Endothelial cell of umbilical vein (primary cell): ENCODE measurements at regions not wholly inside any gene's neighbourhood (a gene's known extent, or its start where the extent isn't known, plus 50 kb on each side); places are given as distances from the start of the nearest gene placed in this dataset.

ENCODE experiments used
- BruUV-seq: library from RNA; stranded (reverse); fragments of 400-500 nt; replicated peaks from 2 replicates; lab custom pipeline; 2021; lab: Mats Ljungman, UMichigan
- CTCF ChIA-PET: fragments of 300-600, 350-600 bp; sonication (Branson Sonifier 250); formaldehyde crosslinking; loops from one replicate; lab custom pipeline; 2021; ENCODE audit warnings: antibody characterized with exemption, inconsistent platforms; lab: Charles Lee
- POLR2A ChIA-PET: fragments of 300-600, 350-600 bp; sonication (Branson Sonifier 250); formaldehyde crosslinking; loops from one replicate; lab custom pipeline; 2021; ENCODE audit warnings: antibody characterized with exemption, inconsistent platforms; lab: Charles Lee
- DNase-seq: peaks from one replicate; pipeline ENCODE4 v3.0.0-alpha.2; 2011; ENCODE audit warnings: low read depth, low spot score
- FAIRE-seq: peaks from 2 replicates; lab custom pipeline; 2011; peaks lifted over from hg19 to GRCh38; lab: Jason Lieb, UNC
- H2AFZ ChIP-seq: 2 replicates; pipeline ENCODE4 v1.6.0; 2012; ENCODE audit warnings: low read depth, low read length, control low read depth, inconsistent platforms
- H3K27ac ChIP-seq: 2 replicates; pipeline ENCODE4 v1.5.1; 2011; ENCODE audit warnings: low read depth, mild to moderate bottlenecking, control low read depth, low read length, moderate library complexity; ENCODE audit not compliant: insufficient read depth
- H3K27me3 ChIP-seq, 2 experiments: 2 replicates each; pipeline versions ENCODE4 v1.6.0 to v1.6.1; 2011; ENCODE audit warnings: low read length in 2 of 2, mixed read lengths in 1 of 2; ENCODE audit not compliant: control insufficient read depth in 2 of 2, insufficient read depth in 2 of 2
- H3K36me3 ChIP-seq, 2 experiments: 2 replicates in 1 of 2; 3 replicates in 1 of 2; pipeline ENCODE4 v1.5.1; 2011; ENCODE audit warnings: low read length in 2 of 2, mild to moderate bottlenecking in 1 of 2, moderate library complexity in 1 of 2; ENCODE audit not compliant: control insufficient read depth in 2 of 2, insufficient read depth in 2 of 2; ENCODE audit errors: extremely low read depth in 1 of 2
- H3K4me1 ChIP-seq: 3 replicates; pipeline ENCODE4 v1.5.1; 2011; ENCODE audit warnings: mild to moderate bottlenecking, low read length; ENCODE audit not compliant: control insufficient read depth, insufficient read depth; ENCODE audit errors: extremely low read depth
- H3K4me2 ChIP-seq: 2 replicates; pipeline ENCODE4 v1.6.1; 2011; ENCODE audit warnings: low read length, control low read depth, mixed read lengths; ENCODE audit not compliant: insufficient read depth
- H3K4me3 ChIP-seq, 3 experiments: fragments of 200-600 bp in 1 of 3; sonication (generic), shearing (Covaris generic) in 1 of 3; replicated peaks in 1 of 3; 2 replicates each; pipeline ENCODE4 v1.5.1; 2011 to 2016; ENCODE audit warnings: control low read depth in 3 of 3, low read length in 3 of 3, mild to moderate bottlenecking in 2 of 3, inconsistent platforms in 1 of 3, low read depth in 1 of 3, moderate library complexity in 1 of 3; ENCODE audit not compliant: insufficient read depth in 1 of 3
- H3K79me2 ChIP-seq: 2 replicates; pipeline ENCODE4 v1.6.0; 2012; ENCODE audit warnings: low read length, inconsistent platforms; ENCODE audit not compliant: control insufficient read depth, insufficient read depth
- H3K9ac ChIP-seq: replicated peaks from 2 replicates; pipeline ENCODE3; 2011; ENCODE audit warnings: low read length, control low read depth; ENCODE audit not compliant: insufficient read depth; ENCODE audit errors: extremely low read depth
- H3K9me1 ChIP-seq: replicated peaks from 3 replicates; pipeline ENCODE4 v1.6.0; 2011; ENCODE audit warnings: mild to moderate bottlenecking, low read length; ENCODE audit not compliant: control insufficient read depth, insufficient read depth; ENCODE audit errors: extremely low read depth
- H3K9me3 ChIP-seq: replicated peaks from 2 replicates; pipeline ENCODE4 v1.5.1; 2012; ENCODE audit warnings: low read length, inconsistent platforms; ENCODE audit not compliant: control insufficient read depth, insufficient read depth
- H4K20me1 ChIP-seq: replicated peaks from 2 replicates; pipeline ENCODE3; 2011; ENCODE audit warnings: mild to moderate bottlenecking, low read length; ENCODE audit not compliant: control insufficient read depth, insufficient read depth; ENCODE audit errors: extremely low read depth
- CTCF ChIP-seq, 2 donors: IDR thresholded peaks; 1 replicate in 1 of 2; 2 replicates in 1 of 2; pipeline ENCODE4 v1.5.1; 2011; ENCODE audit warnings: low read length in 2 of 2, mild to moderate bottlenecking in 2 of 2, moderate library complexity in 2 of 2, control low read depth in 1 of 2, inconsistent platforms in 1 of 2, low read depth in 1 of 2; ENCODE audit not compliant: insufficient read depth in 1 of 2; ENCODE audit errors: extremely low read depth in 1 of 2
- EZH2 ChIP-seq: IDR thresholded peaks from 2 replicates; pipeline ENCODE4 v1.6.1; 2012; ENCODE audit warnings: borderline replicate concordance, low read depth, mild to moderate bottlenecking, moderate library complexity, low read length, inconsistent platforms; ENCODE audit not compliant: severe bottlenecking
- FOS ChIP-seq: IDR thresholded peaks from 2 replicates; pipeline ENCODE4 v1.6.1; 2011; ENCODE audit warnings: mild to moderate bottlenecking, low read length, moderate library complexity, borderline replicate concordance; ENCODE audit not compliant: insufficient read depth
- GATA2 ChIP-seq: IDR thresholded peaks from 2 replicates; pipeline ENCODE4 v1.7.0; 2011; ENCODE audit warnings: low read depth, mild to moderate bottlenecking, moderate library complexity, mixed read lengths, low read length; ENCODE audit not compliant: insufficient read length, insufficient read depth
- JUN ChIP-seq: IDR thresholded peaks from 2 replicates; pipeline ENCODE4 v1.6.1; 2011; ENCODE audit warnings: borderline replicate concordance, low read depth; ENCODE audit not compliant: insufficient read length, insufficient read depth
- MAX ChIP-seq: IDR thresholded peaks from 2 replicates; pipeline ENCODE4 v1.6.1; 2011; ENCODE audit not compliant: insufficient read depth, insufficient read length
- MYC ChIP-seq: IDR thresholded peaks from one replicate; pipeline ENCODE4 v1.6.1; 2011; ENCODE audit warnings: mild to moderate bottlenecking, low read depth, low read length
- POLR2A ChIP-seq: IDR thresholded peaks from 2 replicates; pipeline ENCODE4 v1.6.1; 2012; ENCODE audit warnings: low read depth, mild to moderate bottlenecking, control low read depth, low read length
- POLR2AphosphoS5 ChIP-seq: IDR thresholded peaks from 2 replicates; pipeline ENCODE4 v1.6.1; 2012; ENCODE audit warnings: low read depth, mild to moderate bottlenecking, control low read depth, low read length, moderate library complexity; ENCODE audit not compliant: insufficient read depth
- dilution Hi-C: fragments of 300-500 bp; cut with MboI; formaldehyde crosslinking; loops from one replicate; pipeline ENCODE4 v1.15.0; 2019; ENCODE audit warnings: low sequenced_read_pairs; ENCODE audit not compliant: extremely low pct_ligation_motif_present
- intact Hi-C: fragments of 100-400 bp; cut with micrococcal nuclease; formaldehyde crosslinking; loops from one replicate; pipeline ENCODE4 v1.10.0; 2022

- Histone ChIP-seq H4K20me1 (no peaks in the 10 kb centered on the region), H3K27ac (no peak overlapping the region), H3K9ac (no peak overlapping the region), H3K4me1 (no peaks in the 10 kb centered on the region), H3K27me3 (no peaks in the 10 kb centered on the region), H3K4me3 (no peak overlapping the region), H3K9me3 (peaks cover 8% of the 10 kb centered on the region), H3K79me2 (no peaks in the 10 kb centered on the region), H2AFZ (no peak overlapping the region), H3K36me3 (no peaks in the 10 kb centered on the region), H3K9me1 (no peaks in the 10 kb centered on the region), H3K4me2 (no peak overlapping the region)
- no peak for DNase-seq
- no TSS peak for BruUV-seq
- FAIRE-seq: no peak
- intact Hi-C loops: no loop called here
- TF ChIP-seq MAX: no peak
- no peak for TF ChIP-seq CTCF (IDR thresholded peaks at IDR 0.05; ENCODE audit: extremely low read depth in 1 of 2, insufficient read depth in 1 of 2, low read depth in 1 of 2, low read length in 2 of 2)
- TF ChIP-seq POLR2A: no peak
- no peak for TF ChIP-seq FOS
- TF ChIP-seq JUN: no peak
- no peak for TF ChIP-seq GATA2
- TF ChIP-seq MYC: no peak
- TF ChIP-seq POLR2AphosphoS5: no peak
- TF ChIP-seq EZH2: no peak
- ChIA-PET CTCF (no interaction called here), POLR2A (no interaction called here)
- dilution Hi-C loops: no loop called here
Measured at GRCh38 chr15:27679203-27679602, 419.9 kb downstream of the OCA2 start.
